Transverse colon (tissue), 3 donors: ENCODE measurements at regions not wholly inside any gene's neighbourhood (a gene's known extent, or its start where the extent isn't known, plus 50 kb on each side); places are given as distances from the start of the nearest gene placed in this dataset.

Experiments
- EP300 ChIP-seq: sonication (generic); formaldehyde crosslinking; IDR thresholded peaks from one replicate; pipeline ENCODE4 v1.6.1; 2017; ENCODE audit warnings: antibody characterized with exemption, low read depth
- POLR2AphosphoS5 ChIP-seq, 3 donors: sonication (generic); formaldehyde crosslinking; IDR thresholded peaks; one replicate each; pipeline ENCODE4 v1.6.1; 2016; ENCODE audit warnings: antibody characterized with exemption in 3 of 3

- TF ChIP-seq POLR2AphosphoS5 (IDR thresholded peaks at IDR 0.05): no peak
- no peak for TF ChIP-seq EP300
Measured at GRCh38 chr5:4250254-4250653, 654.6 kb downstream of the IRX1 start.
